Testis (tissue), 2 donors: ENCODE measurements at regions not wholly inside any gene's neighbourhood (a gene's known extent, or its start where the extent isn't known, plus 50 kb on each side); places are given as distances from the start of the nearest gene placed in this dataset.
"Not testable (repeated sequence)": the region's sequence is repeated elsewhere in the genome, so short reads cannot be mapped to it uniquely, and the experiment has no call there.

Source experiments
- CTCF ChIP-seq, 3 experiments: fragments of 450-650 bp in 2 of 3; fragments of 200-600 bp in 1 of 3; sonication (generic) in 1 of 3; IDR thresholded peaks; one replicate each; pipeline ENCODE4 v1.5.1; 2016 to 2019; ENCODE audit warnings: antibody characterized with exemption in 3 of 3, mild to moderate bottlenecking in 2 of 3, moderate library complexity in 1 of 3
- POLR2A ChIP-seq: fragments of 450-650 bp; IDR thresholded peaks from one replicate; pipeline ENCODE4 v1.6.1; 2017; ENCODE audit warnings: antibody characterized with exemption, mild to moderate bottlenecking, moderate library complexity

- not testable (repeated sequence) for TF ChIP-seq POLR2A; CTCF (IDR thresholded peaks at IDR 0.05)
Measured at GRCh38 chr4:58280928-58281327, 1170.7 kb upstream of the IGFBP7 start.
